8988T (cell line): ENCODE measurements at regions not wholly inside any gene's neighbourhood (a gene's known extent, or its start where the extent isn't known, plus 50 kb on each side); places are given as distances from the start of the nearest gene placed in this dataset.

ENCODE experiments used
- DNase-seq: peaks from one replicate; pipeline ENCODE4 v3.0.0; 2011

DNA sequence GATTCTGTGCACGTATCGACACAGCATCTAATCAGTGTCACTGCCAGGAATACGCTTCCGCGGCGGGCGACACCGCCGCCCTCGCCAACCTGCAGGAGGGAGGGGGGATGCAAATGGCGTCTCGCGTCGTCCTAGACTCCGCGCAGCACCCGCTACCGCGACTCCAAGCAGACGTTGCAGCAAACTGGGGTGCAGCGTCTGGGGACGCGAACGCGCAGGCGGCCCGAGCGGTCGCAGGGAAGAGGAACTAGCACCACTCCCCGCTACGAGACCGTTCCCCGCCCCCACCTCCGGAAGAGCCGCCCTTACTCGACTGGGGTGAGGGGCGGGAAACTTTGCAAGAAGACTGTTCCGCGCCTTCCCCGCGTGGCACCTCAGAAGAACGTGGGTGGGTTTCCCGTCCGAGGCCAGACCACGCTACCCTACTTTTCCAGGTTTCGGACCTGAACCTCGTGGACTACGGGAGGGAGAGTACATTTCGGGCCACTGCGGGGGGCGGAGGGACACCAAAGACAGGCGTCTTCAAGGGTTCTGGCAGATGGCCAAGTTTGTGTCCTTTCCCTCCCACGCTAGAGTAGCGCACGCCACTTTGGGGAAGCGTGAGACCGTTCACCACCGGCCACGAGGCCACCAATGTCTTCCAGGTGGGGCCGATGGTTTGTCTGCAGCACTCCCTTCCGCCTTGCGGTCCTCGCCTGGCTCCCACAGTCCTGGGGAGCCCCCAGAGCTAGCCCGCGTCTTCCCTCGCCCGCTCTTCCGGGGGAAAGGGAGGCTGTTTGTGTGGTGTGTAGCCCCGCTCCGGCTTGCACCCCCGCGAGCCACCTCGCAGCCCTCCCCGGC is 78.0 kb upstream of the BCOR start:
- DNase-seq, result no peak

DNA sequence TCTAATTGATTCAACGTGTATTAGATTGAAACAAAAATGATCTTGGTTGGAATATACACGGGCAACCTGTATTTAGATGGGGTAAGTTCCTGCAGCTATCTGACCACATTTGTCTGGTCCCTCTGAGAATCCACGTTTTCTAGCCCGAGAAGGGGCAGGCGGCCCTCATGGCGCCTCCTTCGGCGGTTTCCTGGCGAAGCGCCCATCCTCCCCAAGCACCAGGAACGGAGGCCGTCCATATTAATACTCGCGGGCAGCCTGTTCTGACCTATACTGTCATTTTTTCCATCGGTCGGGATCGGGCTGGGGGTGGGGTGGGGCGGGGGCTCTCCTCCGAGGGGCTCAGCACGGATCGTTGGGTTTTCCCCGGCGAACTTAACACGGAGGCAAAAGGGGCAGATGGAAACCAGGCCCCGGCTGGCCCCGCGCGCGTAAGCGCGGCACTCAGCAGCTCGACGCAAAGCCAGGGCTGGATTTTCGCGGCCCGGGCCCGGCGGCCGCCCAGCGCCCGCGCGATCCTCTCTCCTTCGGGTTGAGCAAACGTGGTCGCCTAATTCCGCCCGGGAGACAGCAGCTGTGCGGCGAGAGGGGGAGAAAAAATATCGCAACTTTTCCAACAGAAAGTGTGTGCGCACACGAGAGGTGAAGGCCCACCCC is 77.2 kb upstream of the BCOR start:
- no peak for DNase-seq

DNA sequence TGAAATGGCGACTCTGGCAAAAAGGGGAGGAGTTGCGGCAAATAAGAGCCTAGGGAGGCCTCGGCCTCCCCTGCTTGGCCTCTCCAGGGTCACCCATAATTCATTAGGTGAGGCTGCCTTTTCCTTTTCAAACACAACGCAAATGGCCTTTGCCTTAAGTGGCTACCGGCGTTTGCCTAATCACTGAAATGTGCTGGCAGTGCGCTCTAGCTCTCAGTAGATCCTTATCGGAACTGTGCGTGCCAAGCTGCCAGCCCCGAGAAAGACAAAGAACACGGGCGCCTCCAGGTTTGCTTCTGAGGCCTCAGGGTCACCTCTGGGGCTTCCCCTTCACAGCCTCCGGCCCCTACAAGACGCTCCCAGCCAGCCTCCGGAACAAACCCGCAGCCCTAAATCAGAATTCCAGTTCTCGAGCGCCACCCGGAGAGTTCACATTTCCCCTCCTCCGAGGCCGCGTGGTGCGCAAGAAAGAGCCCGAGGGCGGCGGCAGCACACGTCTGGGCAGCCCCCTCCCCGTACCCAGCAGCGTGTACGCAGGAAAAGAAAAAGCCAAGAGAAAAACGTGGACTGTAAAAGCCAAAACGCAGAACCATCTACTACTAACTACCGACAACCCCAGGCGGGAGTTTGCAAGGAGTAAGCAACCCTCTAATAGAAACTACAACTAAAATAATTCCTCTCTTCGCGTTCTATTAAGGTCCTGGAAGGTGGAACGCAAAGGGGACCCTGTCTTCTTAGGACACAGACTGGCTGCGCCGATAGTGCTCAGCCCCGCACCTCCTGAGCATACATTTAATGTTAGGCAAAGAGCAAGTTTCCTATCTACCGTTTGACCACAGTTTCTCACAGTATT is 76.5 kb upstream of the BCOR start:
- DNase-seq, result no peak

DNA sequence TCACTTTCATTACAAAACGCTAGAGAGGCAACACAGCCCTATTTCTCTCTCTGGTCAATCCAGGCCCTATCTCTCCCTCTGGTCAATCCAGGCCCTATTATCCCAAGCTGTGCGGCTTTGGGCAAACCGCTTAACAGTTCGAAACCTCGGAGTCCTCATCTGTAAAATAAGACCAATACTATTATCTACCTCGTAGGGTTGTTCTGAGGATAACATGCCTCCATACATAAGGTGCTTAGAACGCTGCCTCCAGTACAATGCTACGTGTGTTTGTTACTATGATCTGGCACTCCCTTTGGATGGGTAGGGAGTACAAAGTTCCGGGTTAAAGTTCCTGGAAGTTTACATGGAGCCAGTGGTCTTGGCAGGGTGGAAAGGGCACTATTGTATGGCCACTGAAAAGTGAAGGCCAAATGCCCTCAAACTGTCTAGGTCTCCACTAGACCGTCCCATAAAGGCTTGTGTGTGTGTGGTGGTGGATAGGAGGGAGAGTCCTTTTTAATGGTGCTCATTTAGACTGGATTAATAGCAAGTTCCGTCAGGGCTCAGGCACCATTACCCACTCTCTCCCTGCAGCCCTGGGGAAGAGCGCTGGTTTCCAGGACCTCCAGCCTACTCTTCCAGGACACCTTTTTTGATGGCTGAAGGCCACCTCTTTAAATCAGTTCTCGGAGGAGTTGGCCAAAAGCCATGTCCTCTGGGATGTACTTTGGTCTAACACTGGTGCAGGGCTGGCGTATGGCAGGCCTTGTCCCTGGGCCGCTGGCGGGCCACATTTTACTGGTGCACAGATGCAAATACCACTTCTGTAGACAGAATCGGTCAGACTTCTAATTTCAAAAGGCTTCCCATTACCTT is 75.6 kb upstream of the BCOR start:
- no peak for DNase-seq

DNA sequence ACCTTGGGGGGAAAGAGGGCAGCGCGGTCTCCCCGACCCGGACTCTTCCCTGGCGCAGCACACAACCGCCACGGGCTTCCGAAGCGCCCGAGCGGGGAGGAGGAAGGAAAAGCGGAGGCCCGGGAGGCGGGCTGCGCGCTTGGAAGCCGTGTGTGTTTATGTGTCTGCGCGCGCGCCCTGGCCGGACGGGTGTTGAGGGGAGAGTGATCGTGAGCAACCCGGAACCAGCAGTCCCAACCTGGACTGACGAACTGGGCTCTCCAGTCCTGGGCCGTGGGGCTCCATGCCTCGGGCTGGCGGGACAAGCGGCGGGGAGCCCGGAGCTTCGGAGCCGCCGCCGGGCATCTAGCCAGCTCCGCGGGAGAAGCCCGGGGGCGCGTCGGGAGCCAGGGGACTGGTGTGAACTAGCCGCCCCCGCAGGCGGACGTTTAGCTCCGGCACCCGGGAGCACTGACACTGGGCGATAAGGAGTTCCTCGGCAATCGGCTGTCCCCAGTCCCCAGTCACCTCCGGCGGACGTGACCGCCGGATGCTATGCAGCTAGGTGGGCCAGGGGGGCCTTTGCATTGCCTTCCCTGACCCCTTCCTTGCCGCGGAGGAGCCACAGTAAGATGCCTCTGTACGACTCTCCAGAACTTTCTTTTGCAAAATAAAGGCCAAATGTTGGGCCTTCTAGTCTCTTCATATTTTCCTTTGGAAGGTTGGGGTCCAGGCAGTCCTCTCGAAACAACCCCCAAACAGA is 74.8 kb upstream of the BCOR start:
- no peak for DNase-seq

DNA sequence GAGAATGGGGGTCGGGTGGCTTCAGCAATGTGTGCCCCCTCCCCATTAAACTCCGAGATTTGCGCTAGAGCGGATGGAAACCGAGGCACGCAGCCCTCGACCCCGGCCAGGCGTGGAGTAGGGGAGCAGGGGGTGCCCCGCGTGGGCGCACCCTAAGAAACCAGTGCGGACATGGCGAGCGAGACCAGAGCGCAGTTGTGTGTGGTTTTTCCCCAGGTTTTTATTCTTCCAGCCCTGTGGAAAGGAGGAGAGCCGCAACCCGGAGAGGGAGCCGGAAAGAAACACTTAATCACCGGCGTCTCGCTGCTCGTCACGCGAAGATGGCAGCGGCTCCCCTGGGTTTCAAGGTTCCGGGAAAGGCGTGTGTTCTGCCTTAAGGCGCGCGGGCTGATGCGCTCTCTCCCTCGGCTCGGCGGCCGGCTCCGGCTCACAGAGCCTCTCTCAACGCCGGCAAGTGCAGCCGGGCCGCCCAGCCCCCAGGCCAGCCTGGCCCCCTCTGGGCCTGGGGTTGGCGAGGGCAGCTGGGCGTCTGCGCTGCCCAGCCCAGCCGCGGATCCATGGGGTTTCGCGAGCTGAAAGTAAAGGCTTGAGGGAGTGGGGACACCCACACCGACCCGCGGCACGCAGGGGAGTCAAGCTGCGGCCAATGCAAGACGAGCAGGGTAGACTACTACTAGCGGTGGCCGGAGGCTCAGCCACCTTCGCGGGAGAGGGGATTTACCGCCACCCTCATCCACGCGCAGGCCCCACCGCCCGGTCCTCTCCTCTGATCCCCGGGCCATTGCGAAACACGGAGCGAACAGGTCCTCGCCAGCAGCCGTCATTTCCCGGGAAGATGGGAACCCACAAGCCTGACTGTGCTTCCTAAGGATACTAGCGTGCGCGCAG is 74.0 kb upstream of the BCOR start:
- DNase-seq, result no peak

DNA sequence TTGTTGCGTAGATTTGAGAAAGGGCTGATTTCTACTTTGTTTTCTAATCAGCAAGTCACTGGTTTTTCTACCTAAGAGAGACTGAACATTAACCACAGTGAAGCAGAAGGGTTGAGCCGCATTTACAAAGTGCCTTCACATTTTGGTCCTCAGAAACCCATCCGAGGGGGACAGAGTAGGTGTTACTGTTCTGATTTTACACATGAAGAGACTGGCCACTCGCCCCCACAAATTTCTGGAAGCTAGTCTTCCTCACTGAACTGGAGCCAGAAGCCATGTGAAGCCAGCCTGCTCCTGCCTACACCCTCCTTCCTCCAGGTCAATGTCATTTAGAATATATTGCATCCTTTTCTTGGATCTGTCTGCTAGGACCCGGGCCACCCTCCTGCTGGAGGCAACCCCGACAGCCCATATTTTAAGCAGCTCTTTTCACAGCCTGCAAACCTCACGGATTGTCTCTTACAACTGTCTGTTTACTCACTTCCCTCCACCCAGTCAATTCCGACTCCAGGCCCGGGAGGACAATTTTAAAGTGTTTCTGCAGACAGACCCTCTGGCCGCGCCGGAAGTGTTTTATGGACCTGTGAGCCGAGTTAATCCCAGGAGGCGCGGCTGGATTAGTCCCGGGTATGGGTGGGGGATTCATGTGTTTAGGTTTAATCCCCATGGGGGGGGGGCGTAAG is 73.2 kb upstream of the BCOR start:
- DNase-seq, result no peak

DNA sequence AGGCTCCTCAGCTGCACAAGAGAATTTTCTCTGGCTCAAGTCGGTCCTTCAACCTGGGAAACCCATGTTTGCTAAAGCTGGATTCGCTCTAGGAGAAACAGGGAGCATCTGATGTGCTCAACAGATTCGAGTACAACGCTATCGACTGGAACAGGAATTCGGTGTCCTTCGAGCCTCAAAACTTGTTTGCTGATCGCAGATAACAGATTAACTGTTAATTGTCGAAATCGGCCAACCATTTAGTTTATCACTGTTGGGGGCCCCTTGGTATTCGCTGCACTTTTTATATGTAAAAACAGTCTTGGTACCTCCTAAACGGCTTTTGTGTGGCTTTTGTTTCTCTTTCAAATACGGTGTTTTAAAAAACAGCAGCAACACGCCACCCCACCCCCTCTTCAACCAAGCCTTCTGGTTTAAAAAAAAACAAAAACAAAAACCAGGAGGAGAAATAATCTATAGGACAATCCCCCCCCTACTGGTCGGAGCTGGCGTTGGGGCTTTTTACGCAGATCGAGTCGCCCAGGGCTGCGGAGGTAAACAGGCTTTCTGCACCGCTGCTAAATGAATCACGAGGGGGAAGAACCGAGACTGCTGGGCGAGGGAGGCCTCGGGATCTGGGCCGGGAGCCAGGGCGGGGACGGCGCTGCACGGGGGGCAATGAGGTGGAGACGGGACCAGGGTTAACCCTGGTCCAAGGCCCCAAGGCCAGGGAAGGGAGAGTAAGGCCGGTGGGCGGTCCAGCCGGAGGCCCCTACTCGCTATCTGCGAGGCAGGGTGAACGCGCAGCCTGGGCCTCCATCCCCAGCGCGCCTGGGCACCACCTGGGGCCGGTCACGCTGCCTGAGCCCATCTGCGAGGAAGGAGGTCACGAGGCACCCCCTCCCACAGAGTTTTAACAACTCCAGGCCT is 71.7 kb upstream of the BCOR start:
- peak; percentile 77 for DNase-seq

DNA sequence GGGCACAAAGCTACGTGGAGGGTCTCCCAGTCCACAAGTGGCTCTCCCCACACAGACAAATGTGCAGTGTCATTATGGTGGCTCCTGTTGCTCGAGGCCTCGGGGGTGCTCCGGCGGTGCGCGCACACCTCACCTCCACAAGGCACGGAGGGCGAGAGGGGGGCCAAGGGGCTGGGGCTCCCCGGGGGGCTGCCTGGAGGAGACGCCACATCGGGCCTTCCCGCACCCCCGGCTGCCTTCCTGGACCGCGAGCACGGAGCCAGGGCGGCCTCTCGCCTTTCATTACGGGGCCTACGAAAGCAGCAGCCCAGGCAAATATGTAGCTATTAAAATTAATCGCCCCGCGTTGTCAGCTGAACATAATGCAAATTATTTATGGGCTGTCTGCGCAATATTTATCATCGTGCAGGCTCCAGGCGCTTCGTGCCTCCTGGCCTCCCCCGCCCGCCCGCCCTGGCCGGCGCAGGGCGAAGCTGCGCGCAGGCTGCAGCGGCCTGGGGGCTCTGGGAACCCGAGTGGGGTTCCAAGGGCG is 70.8 kb upstream of the BCOR start:
- DNase-seq, result no peak

DNA sequence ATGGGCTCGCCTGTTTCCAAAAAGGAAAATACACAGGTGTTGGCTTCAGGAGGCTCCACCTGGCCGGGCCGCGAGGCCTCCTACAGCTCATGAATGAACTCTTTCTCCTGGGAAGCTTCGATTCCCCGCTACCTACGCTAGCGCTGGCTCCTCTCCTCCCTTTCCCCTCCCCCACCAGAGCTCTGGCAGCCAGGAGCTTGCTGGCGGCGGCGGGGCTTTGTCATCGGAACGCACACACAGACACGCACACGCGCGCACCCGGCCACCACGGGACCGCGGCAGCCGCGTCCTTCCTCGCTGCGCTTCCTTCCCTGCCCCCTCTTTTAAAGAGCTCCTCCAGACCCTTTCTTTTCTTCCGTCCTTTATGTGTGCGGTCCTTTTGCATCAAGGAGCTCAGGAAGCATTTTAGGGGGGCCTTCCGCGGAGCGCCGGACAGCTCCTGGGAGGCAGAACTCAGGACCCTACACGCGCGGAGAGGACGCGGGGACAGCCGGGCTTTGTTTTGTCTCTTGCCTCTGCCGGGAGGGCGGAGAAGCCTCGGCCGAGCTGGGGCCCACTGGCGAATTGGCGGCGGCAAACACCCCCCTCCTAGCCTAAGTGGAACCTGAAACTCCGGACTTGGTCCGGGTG is 70.2 kb upstream of the BCOR start:
- DNase-seq, result no peak

DNA sequence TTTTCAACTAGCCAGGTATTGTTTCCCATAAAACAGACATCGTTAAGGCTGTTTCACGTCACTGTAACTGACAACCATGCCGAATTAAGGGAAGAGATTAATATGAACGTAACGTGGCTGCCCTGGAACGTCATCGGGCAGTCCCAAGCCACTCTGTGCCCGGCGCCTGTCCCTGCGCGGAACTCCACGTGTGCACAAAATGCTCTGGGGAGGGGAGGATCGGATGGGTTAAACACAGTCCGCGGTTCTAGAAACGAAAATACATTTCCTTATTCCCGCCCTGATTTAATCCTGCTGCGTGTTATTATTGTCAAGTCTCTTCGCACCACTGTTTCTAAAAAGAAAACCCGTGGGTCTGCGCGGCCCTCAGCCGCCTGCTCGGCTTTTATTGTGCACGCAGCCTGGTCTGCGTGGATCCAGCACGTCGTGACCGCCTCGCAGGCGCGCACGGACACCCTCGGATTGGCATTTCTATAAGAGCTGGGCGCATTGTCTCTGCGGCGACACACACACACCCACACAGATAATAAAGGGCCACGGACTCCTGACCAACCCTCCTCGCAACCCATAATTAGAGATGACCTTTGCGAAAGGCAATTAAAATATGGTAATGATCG is 69.6 kb upstream of the BCOR start:
- no peak for DNase-seq

DNA sequence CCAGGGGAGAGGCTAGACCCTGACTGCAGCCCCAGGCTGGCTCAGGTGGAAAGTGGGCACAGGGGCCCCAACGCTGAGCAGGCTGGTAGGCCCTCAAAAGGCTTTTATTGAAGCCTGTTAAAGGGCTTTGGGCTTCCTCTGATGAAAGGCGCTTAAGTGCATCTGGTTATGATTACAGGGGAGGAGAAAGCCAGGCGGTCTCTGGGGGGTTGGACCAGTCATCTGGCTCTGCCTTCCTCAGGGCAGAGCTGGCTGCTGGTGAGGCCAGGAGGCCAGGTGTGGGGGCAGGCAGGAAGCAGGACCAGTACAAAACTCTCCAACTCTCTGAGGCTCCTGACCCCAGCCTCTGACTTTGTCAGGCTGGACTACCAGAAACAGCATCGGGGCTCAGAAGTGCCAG is 68.8 kb upstream of the BCOR start:
- DNase-seq, result no peak

DNA sequence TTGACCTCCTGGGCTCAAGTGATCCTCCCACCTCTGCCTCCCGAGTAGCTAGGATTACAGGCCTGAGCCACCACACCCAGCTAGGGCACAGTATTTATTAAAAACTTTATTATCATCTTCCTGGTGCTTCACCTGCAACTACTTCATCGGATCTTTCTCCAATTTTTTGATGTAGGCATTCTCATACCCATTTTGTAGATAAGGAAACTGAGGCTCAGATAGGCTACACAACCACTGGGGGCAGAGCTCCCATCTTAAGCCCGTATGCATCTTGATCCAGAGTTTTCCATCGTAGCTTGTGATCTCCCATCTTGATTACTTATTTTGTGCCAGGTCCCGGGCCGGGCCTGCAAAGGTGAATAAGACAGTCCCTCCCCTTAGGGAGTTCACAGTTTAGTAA is 68.1 kb upstream of the BCOR start:
- no peak for DNase-seq

DNA sequence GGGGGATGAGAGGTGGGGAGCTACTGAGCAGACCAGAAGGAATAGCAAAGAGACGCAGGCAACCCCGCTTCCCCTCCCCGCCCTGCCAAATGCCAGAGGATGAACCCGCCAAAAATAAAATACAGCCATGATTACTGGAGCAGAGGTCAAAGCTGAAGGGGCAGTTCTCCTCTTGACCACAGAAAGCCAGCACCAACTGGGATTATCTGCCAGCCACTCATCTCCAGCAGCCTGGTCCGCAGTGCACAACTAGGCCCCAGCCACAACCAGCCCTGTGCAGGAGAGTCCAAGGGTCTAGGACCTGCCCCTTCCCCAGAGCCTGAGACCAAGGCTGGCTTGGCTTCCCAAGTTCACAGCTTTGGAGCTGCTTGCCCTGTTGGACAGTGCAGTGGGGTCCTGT is 67.4 kb upstream of the BCOR start:
- DNase-seq, result no peak

DNA sequence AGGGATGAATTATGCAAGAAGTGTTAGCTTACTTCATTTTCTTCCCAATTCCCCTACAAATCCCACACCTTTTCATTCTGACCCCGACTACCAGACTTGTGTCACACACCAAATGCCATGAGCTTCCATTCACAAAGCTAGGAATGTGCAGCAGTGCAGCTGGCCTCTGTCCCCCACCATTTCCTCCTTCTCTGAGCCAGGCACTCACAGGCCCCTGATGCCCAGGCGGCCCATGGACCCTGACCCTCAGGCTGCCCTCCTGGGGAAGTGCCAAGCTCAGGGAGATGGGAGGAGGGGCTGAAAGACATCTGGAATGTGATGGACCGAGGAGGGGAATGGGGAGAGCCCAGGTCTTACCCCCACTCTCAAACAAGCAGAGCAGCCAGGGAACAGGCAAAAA is 67.0 kb upstream of the BCOR start:
- no peak for DNase-seq

DNA sequence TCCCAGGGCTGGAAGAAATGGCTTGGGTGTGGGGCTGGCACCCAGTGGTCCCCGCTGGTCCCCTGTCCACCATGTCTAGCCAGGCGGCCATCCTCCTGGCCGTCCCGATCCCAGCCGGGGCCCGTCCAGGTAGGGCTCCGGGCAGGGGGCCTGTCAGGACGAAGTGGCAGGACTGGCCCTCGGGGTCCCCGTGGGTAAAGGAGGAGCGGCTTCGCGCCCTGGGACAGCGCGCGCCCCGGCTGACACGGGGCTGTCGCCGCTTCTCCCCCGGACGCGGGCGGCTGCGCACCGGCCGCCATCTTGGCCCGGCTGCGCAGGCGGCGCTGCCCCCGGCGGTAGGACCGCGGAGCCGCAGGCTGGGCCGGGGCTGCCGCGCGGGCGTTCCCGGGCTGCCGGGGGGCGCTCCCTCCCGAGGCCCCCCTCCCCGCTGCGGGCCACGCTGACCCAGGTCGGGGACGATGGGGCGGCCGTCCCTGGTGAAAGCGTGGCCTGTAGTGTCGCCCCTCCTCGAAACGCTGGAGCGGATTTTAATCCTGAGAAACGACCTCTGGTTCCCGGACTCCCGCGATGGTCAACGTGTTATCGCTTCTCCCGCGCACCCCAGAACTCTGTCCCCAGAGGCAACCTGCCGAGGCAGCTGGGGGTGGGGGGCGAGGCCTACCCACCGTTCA is 60.4 kb upstream of the BCOR start:
- peak; percentile 94 for DNase-seq
